IMR-90 (cell line): ENCODE measurements at regions not wholly inside any gene's neighbourhood (a gene's known extent, or its start where the extent isn't known, plus 50 kb on each side); places are given as distances from the start of the nearest gene placed in this dataset.

ENCODE experiments used
- BHLHE40 ChIP-seq: fragments of 150-350 bp; IDR thresholded peaks from 2 replicates; pipeline ENCODE4 v1.6.1; 2016; ENCODE audit warnings: mild to moderate bottlenecking, low read depth, low read length
- CEBPB ChIP-seq: IDR thresholded peaks from 2 replicates; pipeline ENCODE4 v1.6.1; 2012; ENCODE audit warnings: low read depth, low read length, improper control_type of control experiment
- CHD1 ChIP-seq: IDR thresholded peaks from 2 replicates; pipeline ENCODE4 v1.6.1; 2012; ENCODE audit warnings: low read depth, low read length, improper control_type of control experiment
- FOS ChIP-seq: fragments of 150-350 bp; IDR thresholded peaks from 2 replicates; pipeline ENCODE4 v1.6.1; 2016; ENCODE audit warnings: low read depth, low read length
- MAFK ChIP-seq: IDR thresholded peaks from 2 replicates; pipeline ENCODE4 v1.6.1; 2012; ENCODE audit warnings: low read depth, low read length, improper control_type of control experiment
- MXI1 ChIP-seq: IDR thresholded peaks from 2 replicates; pipeline ENCODE4 v1.6.1; 2012; ENCODE audit warnings: low read depth, mild to moderate bottlenecking, low read length, moderate library complexity, borderline replicate concordance
- POLR2A ChIP-seq: IDR thresholded peaks from 2 replicates; pipeline ENCODE4 v1.6.1; 2012; ENCODE audit warnings: mild to moderate bottlenecking, low read depth, low read length
- RAD21 ChIP-seq: IDR thresholded peaks from 2 replicates; pipeline ENCODE4 v1.6.1; 2012; ENCODE audit warnings: low read length, improper control_type of control experiment
- RFX5 ChIP-seq: IDR thresholded peaks from 2 replicates; pipeline ENCODE4 v1.8.0; 2012; ENCODE audit warnings: low read depth, mild to moderate bottlenecking, low read length, moderate library complexity
- USF2 ChIP-seq: fragments of 150-350 bp; IDR thresholded peaks from 2 replicates; pipeline ENCODE4 v1.6.1; 2017; ENCODE audit warnings: mild to moderate bottlenecking, antibody characterized with exemption, low read length, low read depth
- TF ChIP-seq, protein P1 (sequence below): conservative IDR thresholded peaks from 2 replicates; pipeline ENCODE4 v1.5.1; 2012; ENCODE audit warnings: mild to moderate bottlenecking, low read depth, low read length, improper control_type of control experiment

- TF ChIP-seq, protein P1, sequence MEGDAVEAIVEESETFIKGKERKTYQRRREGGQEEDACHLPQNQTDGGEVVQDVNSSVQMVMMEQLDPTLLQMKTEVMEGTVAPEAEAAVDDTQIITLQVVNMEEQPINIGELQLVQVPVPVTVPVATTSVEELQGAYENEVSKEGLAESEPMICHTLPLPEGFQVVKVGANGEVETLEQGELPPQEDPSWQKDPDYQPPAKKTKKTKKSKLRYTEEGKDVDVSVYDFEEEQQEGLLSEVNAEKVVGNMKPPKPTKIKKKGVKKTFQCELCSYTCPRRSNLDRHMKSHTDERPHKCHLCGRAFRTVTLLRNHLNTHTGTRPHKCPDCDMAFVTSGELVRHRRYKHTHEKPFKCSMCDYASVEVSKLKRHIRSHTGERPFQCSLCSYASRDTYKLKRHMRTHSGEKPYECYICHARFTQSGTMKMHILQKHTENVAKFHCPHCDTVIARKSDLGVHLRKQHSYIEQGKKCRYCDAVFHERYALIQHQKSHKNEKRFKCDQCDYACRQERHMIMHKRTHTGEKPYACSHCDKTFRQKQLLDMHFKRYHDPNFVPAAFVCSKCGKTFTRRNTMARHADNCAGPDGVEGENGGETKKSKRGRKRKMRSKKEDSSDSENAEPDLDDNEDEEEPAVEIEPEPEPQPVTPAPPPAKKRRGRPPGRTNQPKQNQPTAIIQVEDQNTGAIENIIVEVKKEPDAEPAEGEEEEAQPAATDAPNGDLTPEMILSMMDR = no peak
- TF ChIP-seq BHLHE40 (no peak), RAD21 (no peak), FOS (no peak), RFX5 (no peak), POLR2A (no peak), CEBPB (no peak), USF2 (no peak), MXI1 (no peak), CHD1 (no peak), MAFK (no peak)
Observed at GRCh38 chr4:127018381-127018780, 614.4 kb upstream of the INTU start.
